ENCODE measurements at regions not wholly inside any gene's neighbourhood (a gene's known extent, or its start where the extent isn't known, plus 50 kb on each side); places are given as distances from the start of the nearest gene placed in this dataset.

- 45% methylated on average over 2 of the region's 2 CpGs for WGBS
Measured at GRCh38 chr13:106433066-106433465, 102.4 kb downstream of the EFNB2 start.

GRCh38 chr13:106432636-106433035, 102.8 kb downstream of the EFNB2 start:
- no peak overlapping the region for H3K27ac ChIP-seq (replicated peaks in 1 of 4)
- no peaks in the 10 kb centered on the region for H3K9me3 ChIP-seq
- H3K27me3 ChIP-seq = no peaks in the 10 kb centered on the region
- H3K4me1 ChIP-seq = no peaks in the 10 kb centered on the region
- H3K36me3 ChIP-seq = no peaks in the 10 kb centered on the region
- intact Hi-C loops (cut with DNase I) = no loop called here
- no peak for TF ChIP-seq CTCF (IDR thresholded peaks at IDR 0.05)
- no peak for TF ChIP-seq POLR2A (IDR thresholded peaks at IDR 0.05; ENCODE audit: low read depth)
- no peak for TF ChIP-seq EP300 (IDR thresholded peaks at IDR 0.05)
- no peak for TF ChIP-seq POLR2AphosphoS5 (IDR thresholded peaks at IDR 0.05)
- H3K4me3 ChIP-seq = no peak overlapping the region
- WGBS = 80% methylated on average over 3 of the region's 3 CpGs
- DNase-seq (ENCODE audit: extremely low spot score) = no peak

More at GRCh38 chr13:106433066-106433465, 102.4 kb downstream of the EFNB2 start:
- no peaks in the 10 kb centered on the region for H3K4me1 ChIP-seq
- H3K27ac ChIP-seq (replicated peaks in 1 of 4) = no peak overlapping the region
- no peak overlapping the region for H3K4me3 ChIP-seq
- H3K9me3 ChIP-seq = no peaks in the 10 kb centered on the region
- no peaks in the 10 kb centered on the region for H3K36me3 ChIP-seq
- H3K27me3 ChIP-seq = no peaks in the 10 kb centered on the region
- intact Hi-C loops (cut with DNase I) = no loop called here
- peak; percentile 39 for DNase-seq (ENCODE audit: extremely low spot score)
- TF ChIP-seq POLR2A (IDR thresholded peaks at IDR 0.05; ENCODE audit: low read depth) (no peak), CTCF (IDR thresholded peaks at IDR 0.05) (no peak), EP300 (IDR thresholded peaks at IDR 0.05) (no peak), POLR2AphosphoS5 (IDR thresholded peaks at IDR 0.05) (no peak)

- H3K9me3 ChIP-seq = no peaks in the 10 kb centered on the region
- H3K4me3 ChIP-seq = no peak overlapping the region
- TF ChIP-seq POLR2A (IDR thresholded peaks at IDR 0.05; ENCODE audit: low read depth) (no peak), CTCF (IDR thresholded peaks at IDR 0.05) (no peak), POLR2AphosphoS5 (IDR thresholded peaks at IDR 0.05) (no peak), EP300 (IDR thresholded peaks at IDR 0.05) (no peak)
- no peaks in the 10 kb centered on the region for H3K36me3 ChIP-seq
- no peaks in the 10 kb centered on the region for H3K27me3 ChIP-seq
- intact Hi-C loops (cut with DNase I) = no loop called here
- no peaks in the 10 kb centered on the region for H3K4me1 ChIP-seq
- 92% methylated on average over 4 of the region's 4 CpGs for WGBS
- H3K27ac ChIP-seq (replicated peaks in 1 of 4) = no peak overlapping the region
- no peak for DNase-seq (ENCODE audit: extremely low spot score)
Measured at GRCh38 chr13:106426909-106427308, 108.6 kb downstream of the EFNB2 start.

GRCh38 chr13:106425661-106426060, 109.8 kb downstream of the EFNB2 start:
- no peak overlapping the region for H3K4me3 ChIP-seq
- H3K9me3 ChIP-seq = no peaks in the 10 kb centered on the region
- no peaks in the 10 kb centered on the region for H3K27me3 ChIP-seq
- peak; percentile 84 for DNase-seq (ENCODE audit: extremely low spot score)
- intact Hi-C loops (cut with DNase I) = no loop called here
- H3K4me1 ChIP-seq = no peaks in the 10 kb centered on the region
- WGBS = 73% methylated on average over 17 of the region's 17 CpGs
- no peak overlapping the region for H3K27ac ChIP-seq (replicated peaks in 1 of 4)
- TF ChIP-seq EP300 (IDR thresholded peaks at IDR 0.05) = no peak
- no peak for TF ChIP-seq POLR2AphosphoS5 (IDR thresholded peaks at IDR 0.05)
- TF ChIP-seq CTCF (IDR thresholded peaks at IDR 0.05) = no peak
- TF ChIP-seq POLR2A (IDR thresholded peaks at IDR 0.05; ENCODE audit: low read depth) = no peak
- H3K36me3 ChIP-seq = no peaks in the 10 kb centered on the region

- 73% methylated on average over 1 of the region's 1 CpG for WGBS
- Histone ChIP-seq H3K27ac (replicated peaks in 1 of 4) (no peak overlapping the region), H3K27me3 (no peaks in the 10 kb centered on the region), H3K4me3 (no peak overlapping the region), H3K4me1 (no peaks in the 10 kb centered on the region), H3K36me3 (no peaks in the 10 kb centered on the region), H3K9me3 (no peaks in the 10 kb centered on the region)
- no peak for DNase-seq (ENCODE audit: extremely low spot score)
- intact Hi-C loops (cut with DNase I) = no loop called here
- no peak for TF ChIP-seq POLR2A (IDR thresholded peaks at IDR 0.05; ENCODE audit: low read depth)
- no peak for TF ChIP-seq POLR2AphosphoS5 (IDR thresholded peaks at IDR 0.05)
- no peak for TF ChIP-seq CTCF (IDR thresholded peaks at IDR 0.05)
- no peak for TF ChIP-seq EP300 (IDR thresholded peaks at IDR 0.05)
Measured at GRCh38 chr13:106424805-106425204, 110.7 kb downstream of the EFNB2 start.

Data from esophagus muscularis mucosa (tissue), 4 donors.